Vagina (tissue), 2 donors: ENCODE measurements at regions not wholly inside any gene's neighbourhood (a gene's known extent, or its start where the extent isn't known, plus 50 kb on each side); places are given as distances from the start of the nearest gene placed in this dataset.

Source experiments
- POLR2A ChIP-seq, 2 donors: fragments of 450-650 bp; IDR thresholded peaks; one replicate each; pipeline ENCODE4 v1.6.1; 2017; ENCODE audit warnings: antibody characterized with exemption in 2 of 2, mild to moderate bottlenecking in 2 of 2, moderate library complexity in 2 of 2
- TF ChIP-seq, protein P1 (sequence below), 3 experiments: fragments of 450-650 bp in 2 of 3; fragments of 200-600 bp in 1 of 3; sonication (generic) in 1 of 3; IDR thresholded peaks; one replicate each; pipeline ENCODE4 v1.5.1; 2017 to 2019; ENCODE audit warnings: antibody characterized with exemption in 3 of 3, mild to moderate bottlenecking in 2 of 3, moderate library complexity in 2 of 3

DNA sequence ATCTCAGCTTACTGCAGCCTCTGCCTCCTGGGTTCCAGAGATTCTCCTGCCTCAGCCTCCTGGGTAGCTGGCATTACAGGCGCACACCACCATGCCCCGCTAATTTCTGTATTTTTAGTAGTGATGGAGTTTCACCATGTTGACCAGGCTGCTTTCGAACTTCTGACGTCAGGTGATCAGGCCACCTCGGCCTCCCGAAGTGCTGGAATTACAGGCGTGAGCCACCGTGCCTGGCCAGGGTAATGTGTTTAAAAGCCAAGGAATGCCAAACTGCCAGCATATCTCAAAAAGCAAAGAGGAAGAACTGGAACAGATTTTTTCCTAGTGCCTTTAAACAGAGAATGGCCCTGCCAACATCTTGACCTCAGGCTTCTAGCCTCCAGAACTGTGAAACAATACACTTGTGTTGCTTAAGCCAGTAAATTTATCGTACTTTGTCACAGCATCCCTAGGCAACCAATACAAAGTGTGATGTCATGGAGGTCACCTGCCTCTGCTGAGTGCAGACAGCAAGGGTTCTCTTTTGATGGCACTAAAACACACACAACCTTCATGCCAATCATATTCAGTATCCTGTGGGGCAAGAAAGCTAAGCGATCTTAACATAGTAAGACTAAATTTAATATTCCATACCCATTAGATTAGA, 858.3 kb upstream of the TMPRSS15 start:
- TF ChIP-seq, protein P1, sequence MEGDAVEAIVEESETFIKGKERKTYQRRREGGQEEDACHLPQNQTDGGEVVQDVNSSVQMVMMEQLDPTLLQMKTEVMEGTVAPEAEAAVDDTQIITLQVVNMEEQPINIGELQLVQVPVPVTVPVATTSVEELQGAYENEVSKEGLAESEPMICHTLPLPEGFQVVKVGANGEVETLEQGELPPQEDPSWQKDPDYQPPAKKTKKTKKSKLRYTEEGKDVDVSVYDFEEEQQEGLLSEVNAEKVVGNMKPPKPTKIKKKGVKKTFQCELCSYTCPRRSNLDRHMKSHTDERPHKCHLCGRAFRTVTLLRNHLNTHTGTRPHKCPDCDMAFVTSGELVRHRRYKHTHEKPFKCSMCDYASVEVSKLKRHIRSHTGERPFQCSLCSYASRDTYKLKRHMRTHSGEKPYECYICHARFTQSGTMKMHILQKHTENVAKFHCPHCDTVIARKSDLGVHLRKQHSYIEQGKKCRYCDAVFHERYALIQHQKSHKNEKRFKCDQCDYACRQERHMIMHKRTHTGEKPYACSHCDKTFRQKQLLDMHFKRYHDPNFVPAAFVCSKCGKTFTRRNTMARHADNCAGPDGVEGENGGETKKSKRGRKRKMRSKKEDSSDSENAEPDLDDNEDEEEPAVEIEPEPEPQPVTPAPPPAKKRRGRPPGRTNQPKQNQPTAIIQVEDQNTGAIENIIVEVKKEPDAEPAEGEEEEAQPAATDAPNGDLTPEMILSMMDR (IDR thresholded peaks at IDR 0.05) = no peak
- TF ChIP-seq POLR2A (IDR thresholded peaks at IDR 0.05) = no peak
